Small intestine (tissue), 7 donors: ENCODE measurements at regions not wholly inside any gene's neighbourhood (a gene's known extent, or its start where the extent isn't known, plus 50 kb on each side); places are given as distances from the start of the nearest gene placed in this dataset.
"Not testable (repeated sequence)": the region's sequence is repeated elsewhere in the genome, so short reads cannot be mapped to it uniquely, and the experiment has no call there.

ENCODE experiments used
- DNase-seq, 2 donors: peaks; one replicate each; pipeline versions ENCODE4 v3.0.0 to v3.0.0-alpha.2; 2013
- FAIRE-seq: peaks from 2 replicates; lab custom pipeline; 2012; peaks lifted over from hg19 to GRCh38; lab: Jason Lieb, UNC
- H3K27ac ChIP-seq, 3 donors: one replicate each; pipeline ENCODE4 v1.5.1; 2013; ENCODE audit warnings: low read length in 2 of 3, mild to moderate bottlenecking in 2 of 3, control low read depth in 1 of 3, inconsistent platforms in 1 of 3, low read depth in 1 of 3, moderate library complexity in 1 of 3
- H3K27me3 ChIP-seq, 3 donors: one replicate each; pipeline ENCODE4 v1.6.1; 2013; ENCODE audit warnings: low read length in 3 of 3, inconsistent platforms in 1 of 3; ENCODE audit not compliant: control insufficient read depth in 3 of 3, insufficient read depth in 3 of 3
- H3K36me3 ChIP-seq, 3 donors: one replicate each; pipeline ENCODE4 v1.6.1; 2013; ENCODE audit warnings: low read length in 3 of 3, inconsistent platforms in 1 of 3, low read depth in 1 of 3, mild to moderate bottlenecking in 1 of 3, moderate library complexity in 1 of 3; ENCODE audit not compliant: control insufficient read depth in 3 of 3, insufficient read depth in 2 of 3
- H3K4me1 ChIP-seq, 3 donors: one replicate each; pipeline ENCODE4 v1.6.1; 2013; ENCODE audit warnings: low read length in 2 of 3, inconsistent platforms in 1 of 3, low read depth in 1 of 3, mild to moderate bottlenecking in 1 of 3, moderate library complexity in 1 of 3; ENCODE audit not compliant: control insufficient read depth in 3 of 3, insufficient read depth in 2 of 3
- H3K4me3 ChIP-seq, 3 donors: one replicate each; pipeline ENCODE4 v1.5.1; 2013; ENCODE audit warnings: low read length in 3 of 3, control low read depth in 1 of 3, inconsistent platforms in 1 of 3, low read depth in 1 of 3, mild to moderate bottlenecking in 1 of 3, moderate library complexity in 1 of 3
- H3K9me3 ChIP-seq, 2 donors: one replicate each; pipeline ENCODE4 v1.6.1; 2013; ENCODE audit warnings: low read depth in 1 of 2, low read length in 1 of 2; ENCODE audit not compliant: control insufficient read depth in 2 of 2, insufficient read depth in 1 of 2
- WGBS, 3 donors: extraction: QIAGEN DNeasy Blood & Tissue Kit; methylation state at CpG; one replicate each; pipeline ENCODE4 v1.1.7; 2013; 5-methylcytosine and 5-hydroxymethylcytosine counted together
- donor health status: healthy with polysubstance abuse.
- donor health status: control.
- donor health status: control.
- donor health status: Bipolar disorder and iron deficiency.
- donor health status: healthy.

GRCh38 chr18:71237641-71238040, 948.8 kb downstream of the SOCS6 start:
- WGBS, 3 donors, result 82 to 100% (median 91%) methylated on average over 1 of the region's 1 CpG
- no peak overlapping the region for H3K4me3 ChIP-seq

GRCh38 chr18:71233177-71233576, 944.3 kb downstream of the SOCS6 start:
- DNase-seq (no peak), FAIRE-seq (no peak)
- WGBS, 3 donors, result 72 to 77% (median 72%) methylated on average over 4 of the region's 4 CpGs
- no peak overlapping the region for H3K4me3 ChIP-seq
- H3K27me3 ChIP-seq, result no peaks in the 10 kb centered on the region
- H3K4me1 ChIP-seq, result no peaks in the 10 kb centered on the region
- no peaks in the 10 kb centered on the region for H3K36me3 ChIP-seq
- no peak overlapping the region for H3K27ac ChIP-seq
- no peaks in the 10 kb centered on the region for H3K9me3 ChIP-seq

More at GRCh38 chr18:71237641-71238040, 948.8 kb downstream of the SOCS6 start:
- no peaks in the 10 kb centered on the region for H3K9me3 ChIP-seq
- FAIRE-seq, result no peak
- no peaks in the 10 kb centered on the region for H3K36me3 ChIP-seq
- no peaks in the 10 kb centered on the region for H3K27me3 ChIP-seq
- H3K4me1 ChIP-seq, result no peaks in the 10 kb centered on the region
- DNase-seq, result no peak
- no peak overlapping the region for H3K27ac ChIP-seq

- FAIRE-seq, result no peak
- Histone ChIP-seq H3K9me3 (no peaks in the 10 kb centered on the region), H3K4me1 (no peaks in the 10 kb centered on the region), H3K27me3 (no peaks in the 10 kb centered on the region), H3K27ac (no peak overlapping the region), H3K4me3 (no peak overlapping the region), H3K36me3 (no peaks in the 10 kb centered on the region)
- DNase-seq, result no peak
Observed at GRCh38 chr18:71223486-71223885, 934.6 kb downstream of the SOCS6 start.

- Histone ChIP-seq H3K27me3 (no peaks in the 10 kb centered on the region), H3K4me3 (no peak overlapping the region), H3K36me3 (no peaks in the 10 kb centered on the region), H3K4me1 (no peaks in the 10 kb centered on the region), H3K27ac (no peak overlapping the region), H3K9me3 (no peaks in the 10 kb centered on the region)
- 70 to 81% (median 72%) methylated on average over 6 of the region's 6 CpGs for WGBS, 3 donors
- FAIRE-seq (no peak), DNase-seq (no peak)
Observed at GRCh38 chr18:71221405-71221804, 932.6 kb downstream of the SOCS6 start.

- H3K4me1 ChIP-seq, H3K27me3 ChIP-seq, DNase-seq, H3K36me3 ChIP-seq, H3K4me3 ChIP-seq, FAIRE-seq, H3K27ac ChIP-seq, H3K9me3 ChIP-seq: not testable (repeated sequence)
- 95 to 97% (median 95%) methylated on average over 25 to 26 of the region's 26 CpGs for WGBS, 3 donors
Observed at GRCh38 chr18:71212739-71213138, 923.9 kb downstream of the SOCS6 start.

GRCh38 chr18:71212222-71212621, 923.4 kb downstream of the SOCS6 start:
- Histone ChIP-seq H3K4me1 (no peaks in the 10 kb centered on the region), H3K4me3 (no peak overlapping the region), H3K36me3 (no peaks in the 10 kb centered on the region), H3K9me3 (peaks cover 0 to 3% of the 10 kb centered on the region in 2 donors), H3K27ac (no peak overlapping the region), H3K27me3 (no peaks in the 10 kb centered on the region)
- no peak for FAIRE-seq
- 63 to 99% (median 98%) methylated on average over 8 to 30 of the region's 33 CpGs for WGBS, 3 donors
- DNase-seq, result no peak

- no peaks in the 10 kb centered on the region for H3K36me3 ChIP-seq
- DNase-seq (no peak), FAIRE-seq (no peak)
- WGBS, 3 donors, result 52 to 73% (median 58%) methylated on average over 2 of the region's 2 CpGs
- no peak overlapping the region for H3K4me3 ChIP-seq
- H3K27me3 ChIP-seq, result no peaks in the 10 kb centered on the region
- H3K27ac ChIP-seq, result no peak overlapping the region
- no peaks in the 10 kb centered on the region for H3K4me1 ChIP-seq
- peaks cover 0 to 3% of the 10 kb centered on the region in 2 donors for H3K9me3 ChIP-seq
Observed at GRCh38 chr18:71209944-71210343, 921.1 kb downstream of the SOCS6 start.

- Histone ChIP-seq H3K4me3 (no peak overlapping the region), H3K4me1 (no peaks in the 10 kb centered on the region), H3K9me3 (no peaks in the 10 kb centered on the region), H3K27ac (no peak overlapping the region), H3K27me3 (no peaks in the 10 kb centered on the region), H3K36me3 (no peaks in the 10 kb centered on the region)
- DNase-seq (no peak), FAIRE-seq (no peak)
- WGBS, 3 donors, result 14 to 60% (median 54%) methylated on average over 1 of the region's 1 CpG
Observed at GRCh38 chr18:71194438-71194837, 905.6 kb downstream of the SOCS6 start.

GRCh38 chr18:71189581-71189980, 900.7 kb downstream of the SOCS6 start:
- H3K27ac ChIP-seq, result no peak overlapping the region
- H3K4me3 ChIP-seq, result no peak overlapping the region
- no peaks in the 10 kb centered on the region for H3K27me3 ChIP-seq
- FAIRE-seq (no peak), DNase-seq (no peak)
- H3K9me3 ChIP-seq, result no peaks in the 10 kb centered on the region
- no peaks in the 10 kb centered on the region for H3K4me1 ChIP-seq
- WGBS, 3 donors, result 84 to 88% (median 87%) methylated on average over 3 of the region's 3 CpGs
- no peaks in the 10 kb centered on the region for H3K36me3 ChIP-seq
